DMS153 treated with DMSO at 0.1 percent for 48 hours (cell line): ENCODE measurements at regions not wholly inside any gene's neighbourhood (a gene's known extent, or its start where the extent isn't known, plus 50 kb on each side); places are given as distances from the start of the nearest gene placed in this dataset.

Experiments used
- DNase-seq: peaks from one replicate; lab custom pipeline; 2025; ENCODE audit not compliant: unreplicated experiment; lab: John Stamatoyannopoulos, UW

GRCh38 chr21:30986965-30987364, 51.3 kb downstream of the KRTAP19-8 start:
- no peak for DNase-seq

DNA sequence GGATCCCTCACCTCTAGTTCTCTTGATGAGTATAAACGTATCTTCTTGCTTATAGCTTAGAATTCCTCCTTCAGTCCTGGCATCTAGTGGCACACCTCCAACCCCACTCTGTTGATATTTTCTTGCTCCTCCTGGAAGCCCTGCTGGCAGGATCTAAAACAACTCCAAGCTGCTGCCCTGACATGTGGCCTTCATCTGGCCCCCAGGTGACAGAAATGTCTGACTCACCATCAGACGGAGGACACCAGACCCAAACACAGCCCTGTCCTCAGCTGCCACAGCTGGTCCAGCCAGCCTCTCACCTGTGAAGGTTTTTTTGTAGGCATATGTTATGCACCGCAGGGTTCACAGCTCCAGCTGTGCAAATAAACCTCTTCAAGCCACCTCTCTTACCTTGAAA, 53.4 kb downstream of the KRTAP19-8 start:
- DNase-seq: peak; percentile 10

GRCh38 chr21:30981403-30981802, 56.9 kb downstream of the KRTAP19-8 start:
- DNase-seq: no peak

DNA sequence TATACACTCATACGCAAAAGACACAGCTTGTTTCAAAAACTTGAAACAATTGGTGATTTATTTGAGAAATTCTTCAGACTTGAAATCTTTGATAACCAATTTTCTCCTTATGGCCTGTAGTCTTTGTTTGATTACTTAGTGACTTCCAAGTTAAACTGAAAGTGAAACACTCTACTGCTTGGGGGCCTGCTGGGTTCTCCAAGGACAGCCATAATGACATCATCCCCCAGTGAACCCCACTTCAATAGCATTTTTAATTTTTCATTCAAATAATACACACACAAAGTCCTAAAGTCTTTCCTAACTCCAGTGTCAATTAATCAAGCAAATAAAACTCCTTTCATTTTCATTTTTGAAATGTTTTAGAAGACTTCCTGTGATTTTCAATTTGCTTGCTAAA, 59.2 kb downstream of the KRTAP19-8 start:
- DNase-seq: no peak

GRCh38 chr21:30964283-30964682, 74.0 kb downstream of the KRTAP19-8 start:
- DNase-seq: no peak

GRCh38 chr21:30963502-30963901, 74.8 kb downstream of the KRTAP19-8 start:
- no peak for DNase-seq

DNA sequence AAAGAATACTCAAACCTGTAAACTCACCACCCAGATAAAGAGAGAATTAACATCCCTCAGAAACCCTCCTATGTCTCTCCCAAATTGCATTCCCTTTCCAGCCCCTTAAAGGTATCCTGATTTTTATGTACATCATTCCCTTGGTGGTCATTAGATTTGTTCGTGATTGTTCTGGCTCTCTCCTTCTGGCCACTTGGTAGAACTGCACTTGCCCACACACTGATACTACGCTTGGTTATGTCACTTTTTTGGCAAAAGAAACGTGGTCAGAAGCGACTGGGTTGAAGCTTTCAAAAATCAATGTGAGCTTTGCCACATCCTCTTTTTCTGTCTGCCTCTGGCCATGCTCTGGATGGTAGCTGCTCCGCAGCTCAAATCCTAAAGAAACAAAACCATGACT, 76.3 kb downstream of the KRTAP19-8 start:
- no peak for DNase-seq

GRCh38 chr21:30958741-30959140, 77.4 kb upstream of the KRTAP11-1 start:
- no peak for DNase-seq

GRCh38 chr21:30957010-30957409, 75.6 kb upstream of the KRTAP11-1 start:
- DNase-seq: no peak

GRCh38 chr21:30953605-30954004, 72.2 kb upstream of the KRTAP11-1 start:
- DNase-seq: no peak

DNA sequence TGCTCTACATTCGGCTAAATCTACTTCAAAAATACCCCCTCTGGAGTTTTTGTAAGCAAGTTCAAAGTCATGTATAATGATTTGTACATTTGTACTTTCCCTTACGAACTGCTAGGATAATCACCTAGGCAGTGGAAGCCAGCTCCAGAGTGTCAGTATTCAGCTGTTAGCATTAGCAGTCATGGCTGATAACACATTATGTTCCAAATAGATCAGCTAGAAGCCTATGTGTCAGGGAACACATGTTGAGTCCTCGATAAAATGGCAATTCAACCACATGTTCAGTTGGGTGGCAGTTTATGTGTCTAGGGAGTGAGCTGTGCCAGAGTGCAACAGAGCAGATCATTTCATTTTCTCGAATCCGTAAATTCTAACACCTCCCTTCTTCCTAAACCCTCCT, 65.8 kb upstream of the KRTAP11-1 start:
- DNase-seq: no peak

DNA sequence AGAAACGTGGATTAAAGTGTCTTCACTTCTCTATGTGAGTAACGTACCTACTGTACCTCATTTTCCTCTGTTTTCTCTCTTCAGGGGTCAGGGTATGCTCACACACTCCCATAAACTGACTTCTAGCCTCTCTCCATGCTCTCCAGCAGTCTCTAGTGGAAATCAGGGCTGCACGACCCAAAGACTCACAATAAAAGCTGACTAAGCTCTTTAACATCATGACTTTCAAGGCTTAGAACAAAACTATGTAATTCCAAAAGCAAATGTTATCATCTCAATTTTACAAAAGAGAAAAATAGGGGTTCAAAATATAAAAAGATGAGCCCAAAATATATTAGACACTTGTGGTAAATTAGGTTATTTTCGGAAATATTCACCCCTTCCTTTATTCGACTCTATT, 62.5 kb upstream of the KRTAP11-1 start:
- no peak for DNase-seq

- no peak for DNase-seq
Measured at GRCh38 chr21:30943243-30943642, 61.9 kb upstream of the KRTAP11-1 start.

- DNase-seq: no peak
Measured at GRCh38 chr21:30942192-30942591, 60.8 kb upstream of the KRTAP11-1 start.

DNA sequence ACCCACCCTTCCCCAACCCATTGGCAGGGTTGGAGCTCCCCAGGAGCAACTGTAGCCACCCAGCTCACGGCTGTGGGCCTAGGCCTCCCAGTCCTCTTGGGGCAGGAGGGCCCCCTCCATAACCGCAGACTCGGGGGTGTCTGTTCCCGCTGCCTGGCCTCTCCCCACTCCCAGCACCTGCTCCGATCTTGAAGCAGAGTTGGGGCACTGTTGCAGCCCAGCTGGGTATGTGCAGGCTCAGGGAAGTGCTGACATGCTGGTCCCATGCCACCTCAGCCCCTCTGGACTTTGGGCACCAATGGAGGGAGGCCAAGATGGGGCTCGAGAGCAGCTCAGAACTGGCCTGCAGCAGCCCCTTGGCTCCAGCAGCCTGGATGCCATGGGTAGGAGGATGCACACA, 54.8 kb upstream of the KRTAP11-1 start:
- no peak for DNase-seq

GRCh38 chr21:30935889-30936168, 54.4 kb upstream of the KRTAP11-1 start:
- no peak for DNase-seq

DNA sequence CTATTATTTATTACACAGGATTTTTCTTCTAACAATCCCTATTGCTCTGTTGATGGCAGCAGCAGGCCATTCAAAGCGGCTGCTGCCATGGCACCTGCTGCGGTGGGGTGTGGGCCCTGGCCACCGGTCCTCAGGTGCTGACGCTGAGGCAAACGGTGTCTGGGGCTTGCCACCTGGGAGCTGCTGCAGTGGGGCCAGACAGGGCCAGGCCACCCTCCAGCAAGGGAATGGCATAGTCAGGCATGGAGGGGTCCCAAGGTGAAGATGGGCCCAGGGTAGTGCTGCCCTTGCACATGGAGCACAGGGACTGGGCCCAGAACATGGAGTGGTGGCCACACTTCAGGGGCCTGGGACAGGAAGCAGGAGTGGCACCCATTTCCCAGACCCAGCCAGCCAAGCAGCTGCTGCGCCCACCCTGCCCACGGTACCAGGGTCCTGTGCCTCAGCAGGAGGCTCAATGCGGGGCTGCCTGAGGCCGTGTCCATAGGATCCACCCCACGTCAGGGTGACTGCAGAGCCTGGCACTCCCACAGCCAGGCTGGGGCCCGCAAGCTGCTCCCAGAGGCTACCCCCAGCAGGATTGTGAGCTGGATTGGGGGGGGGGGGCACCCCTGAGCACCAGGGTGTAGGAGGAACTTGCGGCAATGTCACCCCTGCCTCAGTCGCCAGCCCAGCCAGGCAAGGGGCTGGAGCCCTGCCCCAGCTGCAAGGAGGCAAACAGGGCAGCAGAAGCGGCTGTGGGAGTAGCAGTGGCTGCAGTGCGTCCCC, 53.9 kb upstream of the KRTAP11-1 start:
- DNase-seq: no peak

DNA sequence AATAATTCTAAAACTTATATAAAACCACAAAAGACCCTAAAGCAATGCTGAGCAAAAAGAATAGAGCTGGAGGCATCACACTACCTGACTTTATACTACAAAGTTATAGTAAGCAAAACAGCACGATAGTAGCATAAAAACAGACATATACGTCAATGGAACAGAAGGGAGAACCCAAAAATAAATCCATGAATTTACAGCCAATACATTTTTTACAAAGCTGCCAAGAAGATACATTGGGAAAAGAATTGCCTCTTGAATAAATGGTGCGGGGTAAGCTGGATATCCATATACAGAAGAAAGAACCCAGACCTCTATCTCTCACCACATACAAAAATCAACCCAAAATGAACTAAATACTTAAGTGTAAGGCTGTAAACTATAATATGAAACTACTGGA, 51.3 kb upstream of the KRTAP11-1 start:
- no peak for DNase-seq
